ENCODE measurements at regions not wholly inside any gene's neighbourhood (a gene's known extent, or its start where the extent isn't known, plus 50 kb on each side); places are given as distances from the start of the nearest gene placed in this dataset.
"Not testable (repeated sequence)": the region's sequence is repeated elsewhere in the genome, so short reads cannot be mapped to it uniquely, and the experiment has no call there.

- TF ChIP-seq ZBTB10 (tag by site-specific recombination; IDR thresholded peaks at IDR 0.05); INSM2 (tag by site-specific recombination; IDR thresholded peaks at IDR 0.05); CTCF (tag by site-specific recombination; IDR thresholded peaks at IDR 0.05); YY1 (tag by site-specific recombination; IDR thresholded peaks at IDR 0.05); BCL11A (tag by site-specific recombination; IDR thresholded peaks at IDR 0.05; ENCODE audit: low read depth); ZNF350 (tag by site-specific recombination; IDR thresholded peaks at IDR 0.05); ZNF473 (tag by site-specific recombination; IDR thresholded peaks at IDR 0.05); ZNF792 (tag by site-specific recombination; IDR thresholded peaks at IDR 0.05); ZNF76 (tag by site-specific recombination; IDR thresholded peaks at IDR 0.05; ENCODE audit: borderline replicate concordance, low read depth); ZNF121 (tag by site-specific recombination; IDR thresholded peaks at IDR 0.05); BCL11B (tag by site-specific recombination; IDR thresholded peaks at IDR 0.05; ENCODE audit: low read depth): not testable (repeated sequence)
- TF ChIP-seq, protein P1, sequence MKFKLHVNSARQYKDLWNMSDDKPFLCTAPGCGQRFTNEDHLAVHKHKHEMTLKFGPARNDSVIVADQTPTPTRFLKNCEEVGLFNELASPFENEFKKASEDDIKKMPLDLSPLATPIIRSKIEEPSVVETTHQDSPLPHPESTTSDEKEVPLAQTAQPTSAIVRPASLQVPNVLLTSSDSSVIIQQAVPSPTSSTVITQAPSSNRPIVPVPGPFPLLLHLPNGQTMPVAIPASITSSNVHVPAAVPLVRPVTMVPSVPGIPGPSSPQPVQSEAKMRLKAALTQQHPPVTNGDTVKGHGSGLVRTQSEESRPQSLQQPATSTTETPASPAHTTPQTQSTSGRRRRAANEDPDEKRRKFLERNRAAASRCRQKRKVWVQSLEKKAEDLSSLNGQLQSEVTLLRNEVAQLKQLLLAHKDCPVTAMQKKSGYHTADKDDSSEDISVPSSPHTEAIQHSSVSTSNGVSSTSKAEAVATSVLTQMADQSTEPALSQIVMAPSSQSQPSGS (tag by site-specific recombination; IDR thresholded peaks at IDR 0.05; ENCODE audit: low read depth): not testable (repeated sequence)
Observed at GRCh38 chr13:43971324-43971723, 91.6 kb downstream of the LACC1 start.
